Activated CD4-positive, alpha-beta T cell treated with anti-CD3 and anti-CD28 coated beads for 4 hours (primary cell): ENCODE measurements at regions not wholly inside any gene's neighbourhood (a gene's known extent, or its start where the extent isn't known, plus 50 kb on each side); places are given as distances from the start of the nearest gene placed in this dataset.

Experiments used
- DNase-seq, 2 donors: peaks; one replicate each; pipeline ENCODE4 v3.0.0-alpha.2; 2020

DNA sequence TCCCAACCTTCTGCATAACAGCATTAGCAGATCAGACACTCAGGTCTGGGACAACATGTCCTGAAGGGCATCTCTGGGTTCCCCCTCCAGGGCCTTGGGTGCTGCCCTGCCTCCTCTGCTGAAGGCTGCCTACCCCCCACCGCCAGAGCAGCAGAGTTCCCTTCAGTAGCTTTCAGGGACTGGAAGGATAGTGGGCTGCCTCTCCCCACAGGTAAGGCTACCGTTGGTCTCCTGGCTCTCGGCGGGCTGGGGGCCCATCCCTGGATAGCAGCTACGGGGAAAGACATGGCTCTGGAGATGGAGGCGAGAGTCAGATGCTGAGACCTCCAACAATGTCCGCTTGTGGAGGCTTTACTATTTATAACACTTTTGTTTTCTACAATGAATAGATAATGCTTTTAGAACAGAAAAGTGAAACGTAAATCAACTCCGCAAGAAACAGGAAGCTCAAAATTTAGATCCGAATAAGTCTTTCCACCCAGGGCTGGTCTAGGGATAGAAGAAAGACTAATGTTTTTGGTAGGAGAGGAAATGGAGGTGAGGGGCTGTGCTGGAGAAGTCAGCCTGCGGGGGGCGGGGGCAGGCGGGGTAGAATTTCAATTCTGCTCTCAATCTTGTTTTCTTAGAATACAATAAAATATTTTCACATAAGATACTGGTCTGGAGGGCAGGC is 58.4 kb downstream of the ARL4C start:
- no peak for DNase-seq

DNA sequence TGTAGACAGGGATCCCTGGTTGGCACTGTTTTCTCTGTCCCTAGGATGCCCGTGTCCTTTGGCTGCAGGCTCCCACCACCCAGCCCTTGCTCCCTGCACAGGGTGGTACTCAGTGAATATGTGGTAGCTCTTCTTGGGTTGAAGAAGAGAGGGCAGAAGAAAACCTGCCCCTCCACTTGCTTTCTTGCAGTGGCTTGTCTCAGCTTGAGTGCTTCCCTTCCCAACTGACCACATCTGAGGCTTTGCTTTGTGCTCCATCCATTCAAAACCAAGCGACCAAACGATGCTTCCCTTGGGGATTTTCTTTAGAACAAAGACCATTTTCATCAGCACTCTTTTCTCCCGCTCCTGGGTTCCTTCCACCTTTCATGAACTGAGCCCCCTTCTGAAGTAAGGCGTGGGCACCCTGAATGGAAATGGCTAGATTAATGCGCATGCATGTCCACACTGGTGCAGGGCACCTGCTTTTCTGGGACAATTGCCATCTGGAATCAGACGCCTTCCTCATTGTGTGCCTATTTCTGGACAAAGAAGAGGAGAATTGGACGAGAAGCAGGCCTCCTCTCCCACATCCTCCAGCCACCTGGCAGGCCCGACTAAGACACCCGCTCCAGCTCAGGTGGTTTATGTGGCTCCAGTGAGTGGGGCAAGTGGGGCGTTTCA is 59.1 kb downstream of the ARL4C start:
- DNase-seq = no peak

DNA sequence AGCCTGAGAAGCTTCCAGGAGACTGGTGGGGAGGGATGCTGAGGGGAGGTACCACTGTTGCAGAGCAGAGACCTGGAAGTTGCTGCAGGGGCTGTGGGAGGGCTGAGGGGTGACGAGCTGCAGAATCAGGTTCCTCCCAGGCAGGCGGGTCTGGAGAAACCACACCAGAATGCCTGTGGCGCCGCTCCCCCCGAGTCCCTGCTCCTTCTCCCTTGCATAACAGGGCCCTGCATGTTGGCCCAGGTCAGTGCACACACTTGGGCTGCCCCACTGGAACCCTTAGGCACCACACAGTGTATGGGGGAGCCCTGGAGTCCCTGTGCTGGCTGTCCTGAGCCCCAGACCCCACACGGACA is 60.4 kb downstream of the ARL4C start:
- DNase-seq = no peak

DNA sequence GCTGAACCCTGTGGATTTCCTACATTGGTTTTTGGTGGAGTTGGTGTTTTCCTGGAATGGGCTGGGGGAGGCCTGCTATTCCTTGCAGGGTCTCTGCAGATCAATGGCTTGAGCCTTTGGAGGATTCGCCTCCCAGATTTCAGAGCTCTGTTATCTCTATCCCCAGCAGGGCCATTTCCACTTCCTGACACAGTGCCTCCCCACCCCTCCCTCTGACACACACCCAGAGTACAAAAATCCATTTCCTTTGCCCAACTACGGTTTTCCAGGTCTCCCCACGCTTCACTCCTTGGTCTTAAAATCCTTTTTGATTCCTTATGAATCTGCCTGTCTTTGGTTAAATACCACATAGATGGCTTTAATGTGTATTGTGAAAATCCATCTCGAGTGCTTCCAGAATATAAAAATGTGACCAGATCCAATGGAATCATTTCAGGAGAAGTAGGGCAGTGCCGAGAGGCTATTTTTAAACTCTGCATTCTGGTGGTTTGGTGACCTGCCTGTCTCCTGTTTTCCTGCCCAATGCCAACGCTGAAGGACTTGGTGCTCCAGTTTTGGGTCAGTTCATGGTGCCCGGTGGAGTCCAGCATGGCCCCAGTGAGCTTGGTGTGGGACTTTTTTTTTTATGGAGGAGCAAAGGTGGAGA is 60.9 kb downstream of the ARL4C start:
- DNase-seq = no peak

DNA sequence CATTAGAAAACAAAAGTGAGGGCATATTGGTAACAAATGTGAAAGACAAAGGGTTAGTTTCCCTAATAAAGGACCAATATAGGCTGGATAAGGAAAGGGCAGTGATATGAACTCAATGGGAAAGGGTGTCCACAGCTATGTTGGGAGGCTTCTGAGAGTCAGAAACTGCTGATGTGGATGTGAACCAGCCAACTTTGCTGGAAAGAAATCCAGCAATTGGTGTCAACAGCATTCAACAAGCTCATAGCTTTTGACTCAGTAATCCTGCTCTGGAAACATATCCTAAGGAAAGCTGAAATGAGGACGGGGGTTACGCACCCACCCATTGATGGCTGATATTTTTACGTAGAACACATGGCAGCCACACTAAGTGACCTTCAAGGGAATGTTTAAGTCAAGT is 63.7 kb downstream of the ARL4C start:
- no peak for DNase-seq

DNA sequence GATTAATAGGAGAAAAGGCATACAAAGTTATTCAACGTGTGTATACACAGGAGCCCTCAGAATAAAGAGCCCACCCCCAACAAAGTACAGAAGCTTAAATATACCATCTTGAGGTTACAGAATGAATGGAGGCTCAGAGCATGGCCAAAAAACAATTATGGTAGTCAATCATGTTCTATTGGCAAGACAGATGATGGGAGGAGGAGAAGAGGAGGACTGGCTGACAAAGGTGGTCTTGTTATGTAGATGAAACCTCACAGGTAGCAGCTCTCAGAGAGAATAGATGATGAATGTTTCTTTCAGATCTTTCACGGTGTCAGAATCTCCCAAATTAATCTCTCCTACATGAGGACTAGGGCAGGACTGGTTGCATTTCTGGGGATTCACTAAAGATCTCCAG is 66.0 kb downstream of the ARL4C start:
- DNase-seq = no peak

DNA sequence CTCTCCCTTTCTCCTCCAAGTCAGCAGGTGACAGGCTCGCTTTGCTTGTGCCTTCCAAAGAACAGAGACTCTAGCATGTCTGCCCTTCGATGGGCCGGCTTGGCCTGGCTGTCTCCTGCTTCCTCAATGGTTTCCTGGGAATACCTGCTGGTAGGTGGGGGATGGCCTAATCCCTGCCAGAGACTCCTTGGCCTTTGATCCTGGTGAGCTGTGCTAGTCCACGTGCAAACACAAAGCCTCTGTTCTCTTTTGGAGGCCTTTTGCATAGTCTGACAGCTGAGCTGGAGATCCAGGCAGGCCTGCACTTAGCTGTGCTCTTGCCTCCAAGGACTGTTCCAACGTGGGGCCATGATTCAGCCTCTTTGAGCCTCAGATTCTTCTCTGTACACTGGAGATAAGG is 67.6 kb downstream of the ARL4C start:
- DNase-seq = no peak

DNA sequence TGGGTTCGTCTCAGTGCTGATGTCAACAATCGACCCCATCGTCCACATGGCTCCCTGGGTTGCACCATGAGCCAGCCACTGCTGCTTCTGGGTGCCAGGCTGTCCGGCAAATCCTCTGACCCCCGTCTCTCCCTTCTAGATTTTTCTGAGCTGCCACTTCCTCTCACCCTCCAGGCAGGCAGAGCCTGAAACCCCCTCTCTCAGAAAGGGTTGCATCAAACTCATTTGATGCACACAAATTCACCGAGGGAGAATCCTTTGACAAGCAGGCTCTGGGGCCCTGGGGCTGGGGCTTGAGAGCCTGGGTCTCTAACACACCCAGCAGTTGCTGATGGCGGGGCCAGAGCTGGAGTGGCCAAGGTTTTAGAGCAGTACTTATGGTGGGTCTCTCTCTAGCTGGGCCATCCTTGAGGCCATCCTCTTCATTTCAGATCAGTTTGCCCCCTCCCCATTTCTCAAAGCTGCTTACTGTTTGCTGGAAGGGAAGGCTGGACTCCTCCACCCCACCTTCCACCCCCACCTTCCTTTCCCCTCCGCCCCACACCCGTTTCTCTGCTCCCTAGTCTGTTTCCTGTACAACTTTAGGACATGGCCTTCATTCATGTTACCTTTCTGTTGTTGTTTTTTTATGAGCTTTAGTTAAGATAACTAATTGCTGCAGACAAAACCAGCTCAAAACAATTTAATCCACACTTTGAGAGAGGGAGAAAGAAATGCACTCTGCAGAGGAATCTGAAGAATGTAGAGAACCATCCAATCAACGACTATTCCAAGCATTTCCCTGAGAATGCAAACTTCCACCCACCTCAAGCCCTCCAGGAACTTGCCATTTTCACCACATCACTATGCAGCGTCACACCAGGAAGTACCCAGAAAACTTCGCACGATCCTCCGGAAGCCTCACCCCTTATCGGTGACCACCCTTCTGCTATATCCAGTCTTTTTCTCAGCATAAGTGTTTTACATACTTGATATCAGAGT is 69.5 kb downstream of the ARL4C start:
- DNase-seq = no peak

DNA sequence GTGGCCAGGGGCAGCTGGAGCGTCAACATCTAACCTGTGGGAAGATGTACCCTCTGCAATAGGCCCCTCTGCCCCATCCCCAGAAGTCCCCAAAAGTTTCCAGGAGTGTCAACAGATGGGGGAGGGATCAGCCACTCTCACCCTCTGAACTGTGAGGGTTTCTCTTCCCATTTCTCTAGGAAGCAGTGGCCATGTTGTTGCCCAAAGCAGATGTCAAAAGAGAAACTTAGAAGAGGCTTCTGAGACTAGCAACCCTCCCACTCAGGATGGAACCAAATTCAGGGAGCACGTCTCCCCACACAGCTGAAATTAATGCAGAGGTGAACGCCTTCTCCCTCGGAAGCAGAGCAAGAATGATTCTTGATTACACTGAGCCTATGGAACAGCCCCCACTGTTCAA is 70.3 kb downstream of the ARL4C start:
- DNase-seq = no peak

DNA sequence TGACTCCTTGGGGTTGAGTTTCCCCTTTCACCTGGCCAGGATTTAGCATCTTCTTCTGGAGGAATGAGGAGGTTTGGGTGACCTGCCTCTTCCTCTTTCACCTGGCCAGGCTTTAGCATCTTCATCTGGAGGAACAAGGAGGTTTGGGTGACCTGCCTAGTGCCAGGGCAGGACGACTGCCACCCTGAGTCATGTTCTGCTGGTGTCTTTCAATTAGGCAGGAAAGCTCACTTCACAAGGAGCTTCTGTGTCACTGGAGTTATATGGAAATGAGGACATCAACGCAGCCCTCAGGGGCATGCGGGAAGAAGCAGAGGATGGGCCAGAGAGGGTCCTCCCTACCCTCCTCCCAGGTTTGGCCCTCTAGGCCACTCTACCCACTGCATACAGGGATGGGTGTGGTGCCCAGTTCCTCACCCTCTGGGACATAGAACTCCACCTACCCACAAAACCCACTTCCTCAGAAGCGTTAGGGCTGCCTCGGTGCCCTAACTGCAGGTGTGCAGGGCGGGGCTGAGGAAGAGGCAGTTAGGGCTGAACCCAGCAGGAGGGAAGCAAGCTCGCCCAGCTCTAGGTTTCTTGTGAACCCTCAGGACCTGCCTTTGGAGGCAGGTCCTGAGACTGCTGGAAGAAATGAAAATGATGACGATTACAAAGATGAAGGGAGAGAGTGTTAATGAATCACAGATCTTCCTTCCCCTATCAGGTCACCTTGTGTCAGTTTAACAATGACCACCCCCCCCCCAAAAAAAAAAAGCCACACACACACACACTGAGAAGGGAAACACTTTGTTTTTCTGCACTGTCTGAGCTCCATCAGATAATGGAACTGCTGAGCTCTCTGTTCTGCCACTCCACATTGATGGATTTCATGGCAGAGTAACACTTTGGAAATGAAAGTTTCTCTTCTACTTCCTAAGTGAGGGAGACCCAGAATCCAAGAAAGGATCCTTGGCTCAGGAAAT is 71.0 kb downstream of the ARL4C start:
- peak; percentile 64 to 72 for DNase-seq

DNA sequence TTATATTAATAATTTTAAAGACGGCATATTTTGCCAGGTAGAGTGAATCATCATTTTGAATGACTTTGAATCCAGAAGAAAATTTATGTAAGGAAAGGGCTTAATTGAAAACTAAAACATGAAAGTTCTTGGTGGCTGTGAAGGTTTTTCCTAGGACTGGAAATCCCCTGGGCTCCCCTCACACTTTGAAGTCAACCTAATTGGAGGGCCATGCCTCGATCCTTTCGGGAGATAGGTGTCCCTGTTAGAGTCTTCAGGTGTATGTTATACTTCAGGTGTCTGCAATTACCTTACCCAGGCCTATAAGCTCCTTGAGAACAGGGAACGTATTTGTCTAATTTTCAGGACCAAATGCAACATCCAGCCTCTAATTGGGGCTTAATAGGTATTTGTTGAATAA is 73.0 kb downstream of the ARL4C start:
- no peak for DNase-seq

DNA sequence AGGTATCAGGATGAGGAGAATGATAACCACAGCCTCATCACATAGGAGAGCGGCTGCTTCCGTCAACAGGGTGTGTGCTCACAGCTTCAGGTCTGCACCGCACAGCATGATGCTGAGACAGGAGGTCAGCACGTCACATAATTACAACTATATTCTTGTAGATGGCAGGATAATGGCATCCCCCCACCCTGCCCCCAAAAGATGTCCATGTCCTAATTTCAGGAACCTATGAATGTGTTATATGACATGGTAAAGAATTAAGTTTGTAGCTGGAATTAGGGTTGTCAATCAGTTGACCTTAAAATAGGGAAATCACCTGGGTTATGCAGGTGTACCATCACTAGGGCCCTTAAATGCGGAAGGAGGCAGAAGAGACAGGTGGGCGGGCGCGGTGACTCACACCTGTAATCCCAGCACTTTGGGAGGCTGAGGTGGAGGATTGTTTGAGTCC is 73.9 kb downstream of the ARL4C start:
- DNase-seq = peak; percentile 69 to 74

DNA sequence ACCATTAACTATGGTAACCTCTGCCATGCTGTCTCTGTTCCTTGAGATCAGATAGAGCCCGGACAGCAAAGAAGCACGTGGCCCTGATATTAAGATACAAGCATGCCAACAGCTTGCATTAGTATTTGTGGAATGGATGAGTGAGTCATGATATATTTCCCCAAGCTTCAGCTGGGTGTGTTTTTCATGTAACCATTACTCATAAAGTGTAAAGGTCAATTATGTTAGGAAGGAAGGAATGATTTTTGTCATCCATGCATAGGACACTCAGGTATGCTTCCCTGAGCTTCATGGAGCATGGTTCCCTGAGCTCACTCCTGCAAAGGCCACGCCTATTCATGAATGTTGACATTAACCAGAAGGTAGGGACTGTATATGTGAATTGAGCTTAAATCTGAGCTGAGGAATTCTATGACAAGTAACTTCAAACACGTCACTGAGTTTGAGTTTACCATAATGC is 74.6 kb downstream of the ARL4C start:
- DNase-seq = peak; percentile 31 to 44

DNA sequence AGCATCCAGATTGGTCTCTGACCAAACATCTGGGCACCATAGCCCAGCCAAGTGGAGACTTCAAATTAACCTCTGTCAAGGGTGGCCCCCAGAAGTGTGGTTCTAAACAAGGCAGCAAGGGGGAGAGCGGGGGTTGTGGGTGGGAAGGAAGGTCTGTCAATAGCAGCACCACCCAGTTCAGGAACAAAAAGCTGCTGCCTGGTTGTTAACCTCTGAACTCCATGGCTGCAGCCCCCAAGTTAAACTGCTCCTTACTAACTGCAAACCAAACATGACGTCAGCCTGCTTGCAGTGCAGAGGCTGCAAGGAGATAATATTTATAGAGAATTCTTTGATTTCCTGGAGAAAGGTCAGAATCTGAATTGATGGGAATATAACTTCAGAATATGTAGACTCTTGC is 76.5 kb downstream of the ARL4C start:
- DNase-seq = no peak

DNA sequence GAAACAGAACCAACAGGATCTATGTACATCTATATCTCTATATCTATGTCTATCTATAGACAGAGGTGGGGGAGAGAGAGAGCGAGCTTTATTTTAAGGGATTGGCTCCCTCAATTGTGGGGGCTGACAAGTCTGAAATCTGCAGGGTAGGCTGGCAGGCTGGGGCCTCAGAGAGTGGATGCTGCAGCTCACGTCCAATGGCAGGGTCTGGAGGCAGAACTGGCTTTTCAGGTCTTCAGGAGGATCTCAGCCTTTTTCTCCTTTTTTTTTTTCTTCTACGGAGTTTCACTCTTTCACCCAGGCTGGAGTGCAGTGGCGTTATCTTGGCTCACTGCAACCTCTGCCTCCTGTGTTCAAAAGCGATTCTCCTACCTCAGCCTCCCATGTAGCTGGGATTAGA is 77.2 kb downstream of the ARL4C start:
- no peak for DNase-seq

DNA sequence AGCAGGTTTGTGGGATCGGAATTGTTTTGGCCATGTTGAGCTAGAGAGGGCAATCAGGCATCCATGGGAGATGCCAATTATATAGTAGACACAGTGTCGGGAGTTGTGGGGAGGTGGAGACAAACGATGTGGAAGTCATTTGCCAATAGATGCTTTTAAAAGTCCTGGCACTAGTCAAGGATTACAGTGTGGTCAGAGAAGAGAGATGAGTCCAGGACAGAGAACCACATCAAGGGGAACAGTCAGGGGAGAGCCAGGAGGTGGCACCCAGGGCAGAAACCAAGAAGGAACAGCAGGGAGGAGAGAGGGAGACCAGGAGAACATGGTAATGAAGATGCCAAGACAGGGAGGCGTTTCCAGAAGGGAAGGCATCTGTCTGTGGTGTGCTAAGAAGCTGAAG is 81.2 kb downstream of the ARL4C start:
- DNase-seq = no peak

DNA sequence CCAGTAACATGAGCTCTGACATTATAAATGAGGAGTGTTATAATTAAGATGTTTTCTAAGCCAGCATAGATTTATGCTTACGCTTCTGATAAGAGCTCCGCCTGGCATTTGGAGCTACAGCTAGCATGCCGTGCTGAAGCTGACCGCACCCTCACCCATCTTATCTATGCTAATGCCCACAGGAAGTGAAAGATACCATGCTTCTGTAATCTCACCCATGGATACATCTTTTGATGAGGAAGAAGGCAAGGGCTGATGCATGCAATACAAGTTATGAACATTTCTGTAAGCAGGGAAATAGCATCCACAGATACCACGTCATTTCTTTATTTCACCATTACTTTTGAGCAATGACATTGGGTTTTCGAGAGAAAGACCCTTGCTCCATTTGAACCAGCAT is 82.3 kb downstream of the ARL4C start:
- no peak for DNase-seq

DNA sequence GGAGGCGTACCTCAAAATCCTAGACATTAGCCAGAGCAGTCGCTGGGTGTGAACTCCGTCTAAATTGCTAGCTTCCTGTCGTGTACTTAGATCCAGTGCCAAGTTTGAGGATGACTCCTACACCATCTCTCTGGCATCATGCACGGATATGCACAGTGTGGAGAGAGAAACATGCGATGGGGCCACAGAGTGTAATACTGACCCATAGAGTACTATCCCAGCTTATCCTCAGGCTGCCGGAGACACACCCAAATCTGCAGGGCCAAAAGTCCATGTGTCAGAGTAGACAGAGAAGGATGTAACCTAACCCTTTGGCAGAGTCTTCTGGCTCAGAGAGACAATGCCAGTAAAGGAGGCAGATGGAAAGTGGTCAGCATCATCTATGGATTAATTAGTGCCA is 84.2 kb downstream of the ARL4C start:
- no peak for DNase-seq

DNA sequence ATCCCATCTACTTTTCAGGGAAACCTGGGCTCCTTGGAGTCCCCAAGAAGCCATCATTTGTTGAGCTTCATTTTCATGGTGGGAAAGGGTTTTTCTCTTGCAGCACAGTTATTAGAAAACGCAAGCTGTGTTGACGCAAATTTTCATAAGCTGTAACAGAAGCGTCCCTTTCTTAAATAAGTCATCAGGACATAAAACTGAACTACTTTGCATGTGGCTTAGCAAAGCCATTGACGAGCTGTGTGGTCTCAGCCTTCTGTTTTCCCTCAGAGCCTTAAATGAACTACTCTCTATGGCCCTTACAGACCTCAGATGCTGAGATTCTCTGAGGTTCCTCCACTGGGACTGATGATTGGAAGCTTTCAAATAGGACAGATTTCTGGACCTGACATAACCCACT is 85.1 kb downstream of the ARL4C start:
- no peak for DNase-seq

DNA sequence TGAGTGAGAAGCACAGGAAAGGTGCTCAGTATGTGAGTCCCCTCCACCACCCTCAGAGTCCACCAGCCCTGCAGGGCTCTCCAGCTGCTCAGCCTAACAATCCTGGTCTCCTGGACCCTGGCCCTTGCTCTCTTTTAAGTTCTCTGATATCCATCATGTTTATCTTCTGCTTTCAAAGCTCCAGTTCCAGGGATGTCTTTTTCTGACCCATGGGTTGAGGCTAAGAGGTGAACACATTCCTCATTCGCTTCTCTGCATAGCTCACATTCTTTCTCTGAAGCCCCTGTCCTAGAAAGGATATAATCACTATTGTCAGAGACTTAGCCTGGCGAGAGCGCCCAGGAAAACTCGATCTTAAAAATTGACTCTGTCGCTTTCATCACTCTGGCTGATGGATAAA is 86.4 kb downstream of the ARL4C start:
- DNase-seq = no peak

DNA sequence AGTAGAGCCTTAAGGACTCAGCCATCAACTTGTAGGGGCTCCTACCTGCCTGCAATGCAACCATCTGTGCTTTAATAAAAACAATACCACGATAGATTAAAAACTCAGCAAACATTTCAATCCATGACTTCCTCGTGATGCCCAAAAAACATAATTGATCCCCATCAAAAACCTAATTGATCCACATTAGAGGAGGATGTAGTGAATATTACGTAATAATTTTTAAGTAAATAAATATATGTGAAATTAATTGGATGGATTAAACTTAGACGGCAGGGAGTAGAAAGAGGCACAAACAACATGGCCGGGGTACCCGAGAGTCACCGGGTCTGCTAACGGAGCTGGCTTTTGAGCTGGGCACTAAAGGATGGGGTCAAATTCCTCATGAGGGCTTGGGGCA is 87.3 kb downstream of the ARL4C start:
- DNase-seq = no peak

DNA sequence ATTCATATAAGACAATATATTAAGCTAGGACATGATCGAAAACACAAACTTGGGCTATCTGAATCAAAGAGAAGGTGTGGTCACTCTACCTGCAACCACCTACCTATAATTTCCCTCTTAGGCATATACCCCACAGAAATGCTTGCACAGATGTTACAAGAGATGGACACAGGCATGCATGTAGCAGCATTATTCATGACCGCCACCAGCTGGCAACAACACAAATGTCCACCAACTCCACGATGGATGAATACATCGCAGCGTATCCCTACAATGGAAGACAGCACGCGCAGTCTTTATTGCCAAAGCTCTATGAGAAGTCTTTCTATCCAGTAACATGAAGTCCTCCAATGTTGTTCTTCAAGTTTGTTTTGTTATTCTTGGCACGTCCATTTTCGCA is 90.8 kb downstream of the ARL4C start:
- no peak for DNase-seq
